Panc1 (cell line): ENCODE measurements at regions not wholly inside any gene's neighbourhood (a gene's known extent, or its start where the extent isn't known, plus 50 kb on each side); places are given as distances from the start of the nearest gene placed in this dataset.
A peak's percentile ranks its signal among the peaks of the same experiment; 100 is the strongest.

Experiments used
- ATAC-seq: fragments of 200-7000 bp; cut with Tn5 transposase; 2 replicates; pipeline ENCODE4 v1.9.1; 2020; ENCODE audit warnings: mild to moderate bottlenecking, moderate library complexity
- BruUV-seq: library from RNA; stranded (reverse); fragments of 400-500 nt; replicated peaks from 2 replicates; lab custom pipeline; 2021; lab: Mats Ljungman, UMichigan
- CTCF ChIA-PET: fragments of 300-600 bp; sonication (Branson Sonifier 250); formaldehyde crosslinking; loops from one replicate; lab custom pipeline; 2022; ENCODE audit warnings: antibody characterized with exemption; lab: Charles Lee
- POLR2A ChIA-PET: fragments of 300-600 bp; sonication (Branson Sonifier 250); formaldehyde crosslinking; loops from one replicate; lab custom pipeline; 2022; ENCODE audit warnings: antibody characterized with exemption; lab: Charles Lee
- DNase-seq: peaks from one replicate; pipeline ENCODE4 v3.0.0-alpha.2; 2010; ENCODE audit warnings: low read depth, low spot score
- H3K27ac ChIP-seq: 2 replicates; pipeline ENCODE4 v1.5.1; 2011; ENCODE audit warnings: mild to moderate bottlenecking, low read length, inconsistent platforms
- H3K27me3 ChIP-seq: fragments of 200-500 bp; sonication (Bioruptor generic); 2 replicates; pipeline ENCODE4 v1.6.0; 2014; ENCODE audit warnings: low read length, inconsistent platforms; ENCODE audit not compliant: control insufficient read depth, insufficient read depth
- H3K36me3 ChIP-seq: fragments of 200-500 bp; sonication (Bioruptor generic); 2 replicates; pipeline ENCODE4 v1.5.1; 2014; ENCODE audit warnings: inconsistent platforms, mild to moderate bottlenecking, low read length, moderate library complexity; ENCODE audit not compliant: control insufficient read depth, insufficient read depth
- H3K4me1 ChIP-seq: 2 replicates; pipeline ENCODE4 v1.5.1; 2011; ENCODE audit warnings: inconsistent platforms, mild to moderate bottlenecking, low read length, moderate library complexity; ENCODE audit not compliant: control insufficient read depth, insufficient read depth
- H3K4me3 ChIP-seq, 2 experiments: 2 replicates each; pipeline ENCODE4 v1.5.1; 2011 to 2012; ENCODE audit warnings: low read depth in 2 of 2, low read length in 2 of 2, mild to moderate bottlenecking in 2 of 2, inconsistent platforms in 1 of 2, moderate library complexity in 1 of 2
- H3K9me3 ChIP-seq: fragments of 200-500 bp; sonication (Bioruptor generic); 2 replicates; pipeline ENCODE4 v1.5.1; 2014; ENCODE audit warnings: low read depth, mild to moderate bottlenecking, inconsistent platforms, low read length, moderate library complexity; ENCODE audit not compliant: control insufficient read depth, insufficient read depth
- CTCF ChIP-seq: fragments of 450-650 bp; IDR thresholded peaks from 2 replicates; pipeline ENCODE4 v1.5.1; 2017; ENCODE audit warnings: mild to moderate bottlenecking
- POLR2AphosphoS5 ChIP-seq: IDR thresholded peaks from 2 replicates; pipeline ENCODE4 v1.6.1; 2012; ENCODE audit warnings: mild to moderate bottlenecking, low read depth, low read length, moderate library complexity
- REST ChIP-seq, 2 experiments: IDR thresholded peaks; 2 replicates each; pipeline ENCODE4 v1.6.1; 2011 to 2012; ENCODE audit warnings: low read depth in 2 of 2, control low read depth in 1 of 2, low read length in 1 of 2, mild to moderate bottlenecking in 1 of 2, moderate library complexity in 1 of 2; ENCODE audit not compliant: insufficient read depth in 1 of 2
- SIN3A ChIP-seq: IDR thresholded peaks from 2 replicates; pipeline ENCODE4 v1.6.1; 2012; ENCODE audit warnings: low read depth, mild to moderate bottlenecking, low read length, moderate library complexity, borderline replicate concordance; ENCODE audit not compliant: insufficient read depth
- TCF7L2 ChIP-seq: IDR thresholded peaks from 2 replicates; pipeline ENCODE4 v1.6.1; 2011; ENCODE audit warnings: mild to moderate bottlenecking, low read depth, low read length, inconsistent platforms
- in situ Hi-C: cut with HindIII; loops from 2 replicates; pipeline ENCODE4 v1.10.0; 2016; ENCODE audit warnings: low sequenced_read_pairs, low pct_unique_long_range_greater_than_20kb
- intact Hi-C: fragments of 100-400 bp; cut with micrococcal nuclease; formaldehyde crosslinking; loops from one replicate; pipeline ENCODE4 v1.10.0; 2022; ENCODE audit not compliant: unreplicated experiment

DNA sequence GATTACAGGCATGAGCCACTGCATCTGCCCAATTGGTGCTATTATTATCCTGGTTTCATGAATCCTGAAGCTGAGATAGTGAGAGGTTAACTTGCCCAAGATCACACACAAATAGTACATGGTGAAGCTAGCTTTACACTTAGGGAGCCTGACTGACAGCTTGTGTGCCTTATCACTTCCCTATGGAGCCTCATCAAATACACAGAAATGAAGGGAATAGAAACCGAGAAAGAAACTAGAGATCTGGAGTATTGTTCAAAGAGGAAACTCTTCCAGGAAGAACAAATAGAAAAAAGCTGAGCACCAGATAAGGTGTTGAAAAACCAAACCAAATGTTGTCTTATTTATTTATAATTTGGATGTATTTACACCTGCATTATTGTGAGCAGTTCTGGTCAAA is 155.0 kb upstream of the CITED2 start:
- peak overlapping the region; percentile 36; the same call in 1 of the 2 replicates for H3K27ac ChIP-seq
- no peak for ATAC-seq
- H3K4me1 ChIP-seq: peaks cover 24% of the 10 kb centered on the region
- H3K36me3 ChIP-seq: no peaks in the 10 kb centered on the region
- no peaks in the 10 kb centered on the region for H3K27me3 ChIP-seq
- ChIA-PET CTCF (no interaction called here), POLR2A (no interaction called here)
- intact Hi-C loops: no loop called here
- no peak overlapping the region for H3K4me3 ChIP-seq
- no TSS peak for BruUV-seq
- peaks cover 3% of the 10 kb centered on the region; the same call in 1 of the 2 replicates for H3K9me3 ChIP-seq
- DNase-seq: no peak
- in situ Hi-C loops: no loop called here
- TF ChIP-seq POLR2AphosphoS5 (no peak), TCF7L2 (no peak), SIN3A (no peak), REST (IDR thresholded peaks at IDR 0.05; ENCODE audit: insufficient read depth in 1 of 2, low read depth in 2 of 2, low read length in 1 of 2) (no peak), CTCF (no peak)

DNA sequence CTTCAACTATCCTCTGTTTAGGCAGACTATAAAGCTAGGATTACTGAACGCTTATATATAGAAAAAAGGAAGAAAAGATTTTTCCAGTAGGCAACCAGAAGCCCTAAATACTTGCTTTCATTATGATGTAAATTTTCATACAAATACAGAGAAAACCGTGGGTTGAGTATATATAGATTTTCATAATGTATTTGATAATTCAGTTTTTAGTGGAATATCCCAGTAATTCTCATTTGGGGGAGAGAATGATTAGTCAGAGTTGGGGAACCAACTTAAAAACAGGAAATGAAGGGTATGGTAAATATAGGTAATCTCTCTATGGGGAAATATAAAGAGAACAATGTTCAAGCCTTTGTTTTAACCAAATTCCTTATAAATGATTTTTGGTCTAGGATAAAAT is 154.0 kb upstream of the CITED2 start:
- ATAC-seq (no peak), DNase-seq (no peak)
- no peak overlapping the region for H3K4me3 ChIP-seq
- H3K27ac ChIP-seq: peak overlapping the region; percentile 54; the same call in 1 of the 2 replicates
- TF ChIP-seq CTCF (no peak), TCF7L2 (no peak), SIN3A (no peak), REST (IDR thresholded peaks at IDR 0.05; ENCODE audit: insufficient read depth in 1 of 2, low read depth in 2 of 2, low read length in 1 of 2) (no peak), POLR2AphosphoS5 (no peak)
- POLR2A ChIA-PET: interaction anchor here (0.6 kb wide), 1 partner anchor 157 kb away, joined by 3 read pairs; no protein-coding TSS in a partner anchor
- in situ Hi-C loops (no loop called here), intact Hi-C loops (no loop called here)
- BruUV-seq: no TSS peak
- CTCF ChIA-PET: no interaction called here
- H3K27me3 ChIP-seq: no peaks in the 10 kb centered on the region
- H3K4me1 ChIP-seq: peaks cover 15% of the 10 kb centered on the region
- peaks cover 3% of the 10 kb centered on the region; the same call in 1 of the 2 replicates for H3K9me3 ChIP-seq
- no peaks in the 10 kb centered on the region for H3K36me3 ChIP-seq
